Neutrophil (primary cell): ENCODE measurements at regions not wholly inside any gene's neighbourhood (a gene's known extent, or its start where the extent isn't known, plus 50 kb on each side); places are given as distances from the start of the nearest gene placed in this dataset.

Source experiments
- H3K27ac ChIP-seq: fragments of 200-600 bp; sonication (generic); 2 replicates; pipeline ENCODE4 v1.5.1; 2016; ENCODE audit warnings: mild to moderate bottlenecking, moderate library complexity
- H3K27me3 ChIP-seq: fragments of 200-600 bp; sonication (generic); 2 replicates; pipeline ENCODE4 v1.6.0; 2016; ENCODE audit warnings: mild to moderate bottlenecking
- H3K36me3 ChIP-seq: fragments of 200-600 bp; sonication (generic); 2 replicates; pipeline ENCODE4 v1.5.1; 2017
- H3K4me1 ChIP-seq, 2 experiments: fragments of 200-600 bp in 1 of 2; sonication (generic) in 1 of 2; 1 replicate in 1 of 2; 2 replicates in 1 of 2; pipeline versions ENCODE4 v1.5.1 to v1.6.1; 2013 to 2016; ENCODE audit warnings: low read depth in 1 of 2, low read length in 1 of 2, mild to moderate bottlenecking in 1 of 2, moderate library complexity in 1 of 2; ENCODE audit not compliant: control insufficient read depth in 1 of 2, insufficient read depth in 1 of 2
- H3K4me3 ChIP-seq, 2 experiments: fragments of 200-600 bp in 1 of 2; sonication (generic) in 1 of 2; 1 replicate in 1 of 2; 2 replicates in 1 of 2; pipeline ENCODE4 v1.5.1; 2013 to 2016; ENCODE audit warnings: low read depth in 1 of 2, low read length in 1 of 2, mild to moderate bottlenecking in 1 of 2, moderate library complexity in 1 of 2
- H3K9me3 ChIP-seq: fragments of 200-600 bp; sonication (generic); 2 replicates; pipeline ENCODE4 v1.5.1; 2016
- CTCF ChIP-seq: fragments of 200-600 bp; sonication (generic); IDR thresholded peaks from 2 replicates; pipeline ENCODE4 v1.5.1; 2016; ENCODE audit warnings: antibody characterized with exemption

DNA sequence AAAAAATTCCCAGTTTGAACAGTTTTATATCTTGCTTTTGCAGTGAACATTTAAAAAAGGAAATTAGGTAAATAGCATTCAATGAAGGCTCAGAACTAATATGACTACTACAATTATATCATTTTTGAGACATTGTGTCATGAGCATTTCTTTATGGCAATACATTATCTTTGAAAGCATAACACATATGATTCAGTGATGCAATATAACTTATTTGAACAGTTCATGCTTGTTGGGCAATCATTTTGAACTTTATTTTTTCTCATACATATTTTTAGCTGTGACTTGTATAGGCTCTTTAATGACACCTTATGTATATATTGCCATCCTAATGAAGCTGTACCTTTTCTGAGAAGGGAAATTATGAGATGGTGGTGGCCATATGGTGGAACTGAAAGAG, 828.6 kb upstream of the NR2F2 start:
- H3K9me3 ChIP-seq: no peaks in the 10 kb centered on the region
- no peaks in the 10 kb centered on the region for H3K36me3 ChIP-seq
- H3K27me3 ChIP-seq: no peaks in the 10 kb centered on the region
- no peaks in the 10 kb centered on the region for H3K4me1 ChIP-seq
- no peak for TF ChIP-seq CTCF
- no peak overlapping the region for H3K4me3 ChIP-seq
- no peak overlapping the region for H3K27ac ChIP-seq

- no peak overlapping the region for H3K4me3 ChIP-seq
- TF ChIP-seq CTCF: no peak
Measured at GRCh38 chr15:95503107-95503506, 827.4 kb upstream of the NR2F2 start.

DNA sequence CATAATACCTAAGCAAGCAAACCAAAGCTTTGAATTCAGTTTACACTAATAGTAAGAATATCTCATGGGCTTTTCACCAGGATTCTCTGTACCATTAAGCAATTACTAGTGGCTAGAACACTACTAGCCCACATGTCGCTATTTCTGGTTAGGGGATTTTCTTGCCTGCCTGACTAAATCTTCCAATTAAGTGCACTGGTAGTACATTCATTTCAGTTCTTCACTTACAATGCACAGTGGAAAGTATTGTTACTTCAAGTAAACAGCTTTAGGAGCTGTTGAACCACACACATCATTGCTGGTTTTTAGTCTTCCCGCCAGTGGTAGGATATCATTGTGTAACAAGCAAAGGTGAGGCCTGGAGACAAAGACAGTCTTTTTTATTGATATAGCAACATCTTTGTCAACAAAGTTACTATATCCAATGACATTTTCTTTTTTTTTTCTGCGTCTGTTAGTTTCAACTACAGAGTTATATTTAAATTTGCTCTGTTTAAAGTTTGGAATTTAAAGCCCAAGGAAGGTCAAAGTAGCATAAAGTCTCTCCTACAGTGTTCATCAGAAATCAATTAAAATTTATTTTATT, 826.8 kb upstream of the NR2F2 start:
- TF ChIP-seq CTCF: no peak
- Histone ChIP-seq H3K9me3 (no peaks in the 10 kb centered on the region), H3K4me3 (no peak overlapping the region), H3K27me3 (no peaks in the 10 kb centered on the region), H3K27ac (no peak overlapping the region), H3K36me3 (no peaks in the 10 kb centered on the region), H3K4me1 (no peaks in the 10 kb centered on the region)

More at GRCh38 chr15:95503107-95503506, 827.4 kb upstream of the NR2F2 start:
- Histone ChIP-seq H3K9me3 (no peaks in the 10 kb centered on the region), H3K36me3 (no peaks in the 10 kb centered on the region), H3K27ac (no peak overlapping the region), H3K27me3 (no peaks in the 10 kb centered on the region), H3K4me1 (no peaks in the 10 kb centered on the region)

- Histone ChIP-seq H3K9me3 (no peaks in the 10 kb centered on the region), H3K4me3 (no peak overlapping the region), H3K4me1 (no peaks in the 10 kb centered on the region), H3K36me3 (no peaks in the 10 kb centered on the region), H3K27me3 (no peaks in the 10 kb centered on the region), H3K27ac (no peak overlapping the region)
- no peak for TF ChIP-seq CTCF
Measured at GRCh38 chr15:95511671-95512070, 818.8 kb upstream of the NR2F2 start.

DNA sequence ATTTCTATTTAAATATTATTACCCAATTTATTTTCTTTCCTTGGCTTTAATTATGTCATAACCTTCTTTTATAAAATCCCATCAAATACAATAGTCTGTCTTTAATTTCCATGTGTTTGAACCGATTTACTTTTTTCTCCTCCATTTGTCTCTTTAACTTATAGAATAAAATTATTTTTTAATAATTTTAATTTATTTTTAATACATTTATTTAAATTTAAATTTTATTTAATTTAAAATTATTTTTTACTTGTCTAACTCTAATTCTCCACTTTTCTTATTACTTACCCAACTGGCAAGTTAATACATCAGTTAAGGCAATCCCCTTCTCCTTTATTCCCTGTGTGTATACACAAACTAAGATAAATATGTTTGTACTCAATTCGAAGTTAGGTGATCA, 817.6 kb upstream of the NR2F2 start:
- Histone ChIP-seq H3K4me1 (no peaks in the 10 kb centered on the region), H3K4me3 (no peak overlapping the region), H3K27ac (no peak overlapping the region), H3K9me3 (no peaks in the 10 kb centered on the region), H3K27me3 (no peaks in the 10 kb centered on the region), H3K36me3 (no peaks in the 10 kb centered on the region)
- no peak for TF ChIP-seq CTCF

GRCh38 chr15:95519887-95520286, 810.6 kb upstream of the NR2F2 start:
- no peaks in the 10 kb centered on the region for H3K36me3 ChIP-seq
- H3K4me3 ChIP-seq: no peak overlapping the region
- no peak overlapping the region for H3K27ac ChIP-seq
- TF ChIP-seq CTCF: no peak
- no peaks in the 10 kb centered on the region for H3K9me3 ChIP-seq
- H3K4me1 ChIP-seq: no peaks in the 10 kb centered on the region
- no peaks in the 10 kb centered on the region for H3K27me3 ChIP-seq
